HCT116 (cell line): ENCODE measurements at regions not wholly inside any gene's neighbourhood (a gene's known extent, or its start where the extent isn't known, plus 50 kb on each side); places are given as distances from the start of the nearest gene placed in this dataset.

Source experiments
- ATAC-seq: fragments of 200-7000 bp; cut with Tn5 transposase; 2 replicates; pipeline ENCODE4 v1.9.1; 2020; ENCODE audit warnings: mild to moderate bottlenecking, moderate library complexity
- BruUV-seq: library from RNA; stranded (reverse); fragments of 400-500 nt; replicated peaks from 2 replicates; lab custom pipeline; 2021; lab: Mats Ljungman, UMichigan
- CTCF ChIA-PET: fragments of 300-600 bp; sonication (Branson Sonifier 250); formaldehyde crosslinking; loops from one replicate; lab custom pipeline; 2021; ENCODE audit warnings: antibody characterized with exemption; lab: Charles Lee
- POLR2A ChIA-PET: fragments of 300-600, 350-600 bp; sonication (Branson Sonifier 250); formaldehyde crosslinking; loops from one replicate; lab custom pipeline; 2021; ENCODE audit warnings: antibody characterized with exemption; lab: Charles Lee
- RAD21 ChIA-PET, 2 experiments: fragments of 300-600 bp; sonication (Branson Sonifier 250); formaldehyde crosslinking; loops; one replicate each; lab custom pipeline; 2023; ENCODE audit warnings: low total read pairs in 2 of 2; ENCODE audit not compliant: uncharacterized antibody in 2 of 2, unreplicated experiment in 2 of 2, low non-redundant PET in 1 of 2; lab: Charles Lee
- DNase-seq: peaks from one replicate; pipeline ENCODE4 v3.0.0-alpha.2; 2010; ENCODE audit warnings: low read depth, low spot score
- H2AFZ ChIP-seq: fragments of 200-600 bp; shearing (Covaris generic), sonication (generic); 2 replicates; pipeline ENCODE4 v1.6.1; 2017; ENCODE audit warnings: low read depth, mixed run types, mixed read lengths, antibody characterized with exemption, low read length; ENCODE audit not compliant: poor library complexity, severe bottlenecking
- H3K27ac ChIP-seq: 2 replicates; pipeline ENCODE4 v1.5.1; 2012; ENCODE audit warnings: low read depth, low read length
- H3K27me3 ChIP-seq: fragments of 200-600 bp; sonication (generic); 2 replicates; pipeline ENCODE4 v1.6.1; 2016; ENCODE audit warnings: mixed run types, low read length, mixed read lengths; ENCODE audit not compliant: insufficient read depth
- H3K36me3 ChIP-seq, 2 experiments: fragments of 200-500 bp in 1 of 2; fragments of 200-600 bp in 1 of 2; sonication (Bioruptor generic) in 1 of 2; sonication (generic) in 1 of 2; 2 replicates each; pipeline versions ENCODE4 v1.5.1 to v1.6.1; 2014 to 2016; ENCODE audit warnings: low read length in 2 of 2, inconsistent platforms in 1 of 2, mixed read lengths in 1 of 2, mixed run types in 1 of 2; ENCODE audit not compliant: insufficient read depth in 2 of 2, control insufficient read depth in 1 of 2
- H3K4me1 ChIP-seq, 2 experiments: fragments of 200-600 bp in 1 of 2; sonication (generic) in 1 of 2; 2 replicates each; pipeline versions ENCODE4 v1.5.1 to v1.6.1; 2012 to 2017; ENCODE audit warnings: low read length in 2 of 2, inconsistent platforms in 1 of 2, mild to moderate bottlenecking in 1 of 2, mixed read lengths in 1 of 2, mixed run types in 1 of 2, moderate library complexity in 1 of 2; ENCODE audit not compliant: insufficient read depth in 2 of 2, control insufficient read depth in 1 of 2
- H3K4me2 ChIP-seq: fragments of 200-600 bp; sonication (generic); 2 replicates; pipeline ENCODE4 v1.6.1; 2017; ENCODE audit warnings: mixed run types, low read length, mixed read lengths
- H3K4me3 ChIP-seq, 2 experiments: fragments of 200-600 bp in 1 of 2; sonication (generic) in 1 of 2; replicated peaks in 1 of 2; 2 replicates each; pipeline ENCODE4 v1.5.1; 2011 to 2016; ENCODE audit warnings: low read length in 2 of 2, control low read depth in 1 of 2, low read depth in 1 of 2, mild to moderate bottlenecking in 1 of 2, mixed read lengths in 1 of 2, mixed run types in 1 of 2
- H3K79me2 ChIP-seq: fragments of 200-600 bp; sonication (generic); 2 replicates; pipeline ENCODE4 v1.6.1; 2017; ENCODE audit warnings: mild to moderate bottlenecking, mixed run types, low read length, moderate library complexity, mixed read lengths; ENCODE audit not compliant: insufficient read depth
- H3K9ac ChIP-seq: fragments of 200-600 bp; sonication (generic); 2 replicates; pipeline ENCODE4 v1.6.1; 2016; ENCODE audit warnings: low read length, mixed read lengths
- H3K9me2 ChIP-seq: fragments of 200-600 bp; sonication (generic), shearing (Covaris generic); 2 replicates; pipeline ENCODE4 v1.6.1; 2017; ENCODE audit warnings: mixed run types, mild to moderate bottlenecking, moderate library complexity; ENCODE audit not compliant: insufficient read depth
- H3K9me3 ChIP-seq, 2 experiments: fragments of 200-500 bp in 1 of 2; fragments of 200-600 bp in 1 of 2; sonication (Bioruptor generic) in 1 of 2; sonication (generic) in 1 of 2; 2 replicates each; pipeline ENCODE4 v1.6.1; 2014 to 2017; ENCODE audit warnings: low read length in 2 of 2, mixed read lengths in 2 of 2, inconsistent platforms in 1 of 2, low read depth in 1 of 2, mild to moderate bottlenecking in 1 of 2, mixed run types in 1 of 2, moderate library complexity in 1 of 2; ENCODE audit not compliant: control insufficient read depth in 1 of 2, insufficient read depth in 1 of 2
- H4K20me1 ChIP-seq: fragments of 200-600 bp; sonication (generic), shearing (Covaris generic); 2 replicates; pipeline ENCODE4 v1.6.1; 2017; ENCODE audit warnings: mixed run types, mild to moderate bottlenecking, moderate library complexity; ENCODE audit not compliant: insufficient read depth
- CBX3 ChIP-seq: IDR thresholded peaks from 2 replicates; pipeline ENCODE4 v1.6.1; 2012; ENCODE audit warnings: low read depth
- CEBPB ChIP-seq: IDR thresholded peaks from 2 replicates; pipeline ENCODE4 v1.6.1; 2012; ENCODE audit warnings: low read depth
- CTCF ChIP-seq, 3 experiments: fragments of 200-600 bp in 1 of 3; sonication (generic) in 1 of 3; IDR thresholded peaks in 2 of 3; conservative IDR thresholded peaks in 1 of 3; 2 replicates each; pipeline ENCODE4 v1.5.1; 2012 to 2017; ENCODE audit warnings: low read depth in 2 of 3, low read length in 2 of 3, antibody characterized with exemption in 1 of 3, borderline replicate concordance in 1 of 3, control low read depth in 1 of 3, mild to moderate bottlenecking in 1 of 3, mixed read lengths in 1 of 3, mixed run types in 1 of 3, moderate library complexity in 1 of 3; ENCODE audit not compliant: insufficient read depth in 1 of 3
- EZH2phosphoT487 ChIP-seq: fragments of 200-600 bp; IDR thresholded peaks from 2 replicates; pipeline ENCODE4 v1.6.1; 2018; ENCODE audit warnings: antibody characterized with exemption, borderline replicate concordance
- MAX ChIP-seq: IDR thresholded peaks from 2 replicates; pipeline ENCODE4 v1.6.1; 2012
- POLR2A ChIP-seq: IDR thresholded peaks from 2 replicates; pipeline ENCODE4 v1.7.0; 2011; ENCODE audit warnings: borderline replicate concordance; ENCODE audit not compliant: insufficient read depth, insufficient read length; ENCODE audit errors: extremely low read depth
- POLR2AphosphoS5 ChIP-seq: IDR thresholded peaks from 2 replicates; pipeline ENCODE4 v1.6.1; 2011; ENCODE audit warnings: mild to moderate bottlenecking, low read depth, low read length, moderate library complexity
- RAD21 ChIP-seq: IDR thresholded peaks from 2 replicates; pipeline ENCODE4 v1.6.1; 2012; ENCODE audit warnings: low read depth, mild to moderate bottlenecking
- SIN3A ChIP-seq: IDR thresholded peaks from 2 replicates; pipeline ENCODE4 v1.6.1; 2012; ENCODE audit warnings: low read depth
- TCF7L2 ChIP-seq: IDR thresholded peaks from 2 replicates; pipeline ENCODE4 v1.7.0; 2011; ENCODE audit warnings: borderline replicate concordance, inconsistent platforms; ENCODE audit not compliant: insufficient read depth, insufficient read length; ENCODE audit errors: extremely low read depth
- ZBTB33 ChIP-seq: IDR thresholded peaks from 2 replicates; pipeline ENCODE4 v1.6.1; 2011; ENCODE audit warnings: mild to moderate bottlenecking, low read length, moderate library complexity; ENCODE audit not compliant: insufficient replicate concordance; ENCODE audit errors: extremely low read depth
- ZFX ChIP-seq: fragments of 450-650 bp; IDR thresholded peaks from 2 replicates; pipeline ENCODE4 v1.6.1; 2017
- ZNF274 ChIP-seq: fragments of 200-500 bp; sonication (Bioruptor generic); IDR thresholded peaks from 2 replicates; pipeline ENCODE4 v1.6.1; 2014; ENCODE audit warnings: mild to moderate bottlenecking, low read depth, low read length, inconsistent platforms
- intact Hi-C: fragments of 100-400 bp; cut with micrococcal nuclease; formaldehyde crosslinking; loops from 2 replicates; pipeline ENCODE4 v1.10.0; 2022

GRCh38 chr20:55058938-55059337 is 583.5 kb downstream of the DOK5 start (continued):
- TF ChIP-seq CTCF (IDR thresholded peaks at IDR 0.05 in 2 of 3, conservative IDR thresholded peaks at IDR 0.05 in 1 of 3; ENCODE audit: borderline replicate concordance in 1 of 3, insufficient read depth in 1 of 3, low read depth in 2 of 3, low read length in 2 of 3) (no peak), CEBPB (no peak), EZH2phosphoT487 (no peak), MAX (no peak), CBX3 (no peak)

- BruUV-seq = no TSS peak
- Histone ChIP-seq H3K4me2 (no peak overlapping the region), H3K27me3 (no peaks in the 10 kb centered on the region), H3K36me3 (no peaks in the 10 kb centered on the region), H4K20me1 (no peaks in the 10 kb centered on the region), H3K4me1 (no peaks in the 10 kb centered on the region), H3K79me2 (no peaks in the 10 kb centered on the region), H3K27ac (no peak overlapping the region), H3K9me2 (no peaks in the 10 kb centered on the region), H3K9me3 (peaks cover 4 to 24% of the 10 kb centered on the region in 2 experiments; a peak in 2 of 4 replicates), H2AFZ (no peak overlapping the region), H3K9ac (no peak overlapping the region), H3K4me3 (no peak overlapping the region)
- intact Hi-C loops = no loop called here
- no peak for DNase-seq
- ChIA-PET RAD21 (no interaction called here), CTCF (no interaction called here), POLR2A (no interaction called here)
- TF ChIP-seq RAD21 (no peak), ZNF274 (no peak), EZH2phosphoT487 (no peak), POLR2A (no peak), TCF7L2 (no peak), ZFX (no peak), POLR2AphosphoS5 (no peak), SIN3A (no peak), CTCF (IDR thresholded peaks at IDR 0.05 in 2 of 3, conservative IDR thresholded peaks at IDR 0.05 in 1 of 3; ENCODE audit: borderline replicate concordance in 1 of 3, insufficient read depth in 1 of 3, low read depth in 2 of 3, low read length in 2 of 3) (no peak), ZBTB33 (no peak)
- no peak for ATAC-seq
These were observed 582.5 kb downstream of the DOK5 start for GRCh38 chr20:55057779-55058415.
